Common myeloid progenitor, CD34-positive (primary cell): ENCODE measurements at regions not wholly inside any gene's neighbourhood (a gene's known extent, or its start where the extent isn't known, plus 50 kb on each side); places are given as distances from the start of the nearest gene placed in this dataset.

ENCODE experiments used
- CTCF ChIA-PET: fragments of 350-600 bp; sonication (Branson Sonifier 250); formaldehyde crosslinking; loops from one replicate; lab custom pipeline; 2021; ENCODE audit warnings: antibody characterized with exemption; lab: Charles Lee
- POLR2A ChIA-PET: fragments of 350-600 bp; sonication (Branson Sonifier 250); formaldehyde crosslinking; loops from one replicate; lab custom pipeline; 2021; ENCODE audit warnings: antibody characterized with exemption; lab: Charles Lee
- DNase-seq, 3 donors: peaks; one replicate each; pipeline versions ENCODE4 v3.0.0 to v3.0.0-alpha.2; 2013
- H3K27ac ChIP-seq, 2 experiments: 1 replicate in 1 of 2; 2 replicates in 1 of 2; pipeline ENCODE4 v1.7.0; 2013; ENCODE audit warnings: inconsistent platforms in 2 of 2, low read length in 2 of 2, mild to moderate bottlenecking in 2 of 2, low read depth in 1 of 2, moderate library complexity in 1 of 2; ENCODE audit not compliant: severe bottlenecking in 2 of 2, insufficient read depth in 1 of 2, poor library complexity in 1 of 2
- H3K27me3 ChIP-seq, 5 experiments: replicated peaks in 2 of 5; 1 replicate in 3 of 5; 2 replicates in 2 of 5; pipeline versions ENCODE4 v1.6.1 to v1.7.0; 2013; ENCODE audit warnings: low read length in 4 of 5, mild to moderate bottlenecking in 2 of 5, moderate library complexity in 2 of 5, inconsistent platforms in 1 of 5; ENCODE audit not compliant: insufficient read depth in 5 of 5, control insufficient read depth in 4 of 5
- H3K36me3 ChIP-seq, 4 experiments: 1 replicate in 2 of 4; 2 replicates in 2 of 4; pipeline versions ENCODE4 v1.6.1 to v1.7.0; 2013; ENCODE audit warnings: low read length in 3 of 4, control low read depth in 1 of 4, mild to moderate bottlenecking in 1 of 4; ENCODE audit not compliant: control insufficient read depth in 4 of 4, insufficient read depth in 4 of 4
- H3K4me1 ChIP-seq, 4 experiments: 1 replicate in 3 of 4; 2 replicates in 1 of 4; pipeline versions ENCODE4 v1.6.1 to v1.7.1; 2013; ENCODE audit warnings: low read length in 3 of 4, mild to moderate bottlenecking in 3 of 4, control low read depth in 1 of 4, inconsistent platforms in 1 of 4, moderate library complexity in 1 of 4; ENCODE audit not compliant: control insufficient read depth in 4 of 4, insufficient read depth in 4 of 4; ENCODE audit errors: control extremely low read depth in 1 of 4
- H3K4me3 ChIP-seq, 7 experiments: 1 replicate in 4 of 7; 2 replicates in 3 of 7; pipeline versions ENCODE4 v1.5.1 to v1.7.0; 2013; ENCODE audit warnings: mild to moderate bottlenecking in 7 of 7, low read length in 6 of 7, moderate library complexity in 6 of 7, inconsistent platforms in 2 of 7, low read depth in 2 of 7, control low read depth in 1 of 7; ENCODE audit not compliant: insufficient read depth in 4 of 7, control insufficient read depth in 1 of 7; ENCODE audit errors: extremely low read depth in 1 of 7
- H3K9me3 ChIP-seq, 5 experiments: 1 replicate in 4 of 5; 2 replicates in 1 of 5; pipeline versions ENCODE4 v1.6.1 to v1.7.1; 2013; ENCODE audit warnings: low read length in 4 of 5, mild to moderate bottlenecking in 2 of 5, inconsistent platforms in 1 of 5, low read depth in 1 of 5, moderate library complexity in 1 of 5; ENCODE audit not compliant: control insufficient read depth in 4 of 5, insufficient read depth in 2 of 5; ENCODE audit errors: control extremely low read depth in 1 of 5
- WGBS: methylation state at CpG from one replicate; pipeline ENCODE4 v1.1.5; 2013; ENCODE audit not compliant: insufficient coverage; 5-methylcytosine and 5-hydroxymethylcytosine counted together

DNA sequence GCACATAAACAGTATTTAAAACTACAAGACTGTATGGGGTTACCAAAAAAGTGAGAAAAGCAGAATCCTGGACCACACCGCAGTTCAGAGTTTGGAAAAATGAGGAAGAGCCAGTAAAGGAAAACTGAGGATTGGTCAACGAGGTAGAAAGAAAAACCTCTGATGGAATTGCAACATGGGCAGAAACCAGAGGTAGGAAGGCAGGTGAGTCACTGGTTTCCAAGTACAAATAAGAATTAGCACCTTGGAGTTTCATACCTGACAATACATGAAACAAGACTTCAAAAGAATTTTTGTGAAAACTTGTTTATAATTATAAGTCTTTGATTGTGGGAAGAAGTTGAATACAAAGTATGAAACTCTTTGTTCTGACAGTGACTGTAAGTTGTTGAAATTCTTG lies 533.7 kb upstream of the DAB1 start:
- no peaks in the 10 kb centered on the region for H3K36me3 ChIP-seq
- POLR2A ChIA-PET: no interaction called here
- 96% methylated on average over 2 of the region's 2 CpGs for WGBS
- DNase-seq: no peak
- no peak overlapping the region for H3K4me3 ChIP-seq
- H3K9me3 ChIP-seq: no peaks in the 10 kb centered on the region
- CTCF ChIA-PET: no interaction called here
- H3K27ac ChIP-seq: no peak overlapping the region
- H3K4me1 ChIP-seq: no peaks in the 10 kb centered on the region
- H3K27me3 ChIP-seq: no peaks in the 10 kb centered on the region

DNA sequence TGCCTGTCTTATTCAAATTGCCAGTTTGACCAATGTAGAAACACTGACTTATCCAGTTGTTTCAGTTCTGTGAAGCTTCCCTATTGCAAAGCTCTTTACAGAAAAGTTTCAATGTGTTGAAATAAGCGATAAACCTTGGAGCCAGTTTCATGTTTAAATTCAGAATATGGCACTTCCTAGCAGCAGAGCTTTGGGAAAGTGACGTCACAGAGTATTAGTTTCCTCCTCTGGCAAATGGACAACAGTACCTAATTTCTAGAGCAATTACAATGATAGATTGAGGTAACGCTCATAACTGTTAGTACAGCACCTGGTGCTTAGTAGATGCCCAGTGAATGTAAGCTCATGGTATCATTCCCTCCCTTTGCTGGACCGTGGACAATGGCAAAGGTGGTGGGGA lies 527.5 kb upstream of the DAB1 start:
- no peaks in the 10 kb centered on the region for H3K4me1 ChIP-seq
- H3K4me3 ChIP-seq: no peak overlapping the region
- ChIA-PET POLR2A (interaction anchor here (0.8 kb wide), 1 partner anchor 24 kb away, joined by 3 read pairs; no protein-coding TSS in a partner anchor), CTCF (no interaction called here)
- DNase-seq: no peak
- no peak overlapping the region for H3K27ac ChIP-seq
- 70% methylated on average over 2 of the region's 4 CpGs for WGBS
- H3K36me3 ChIP-seq: no peaks in the 10 kb centered on the region
- H3K9me3 ChIP-seq: no peaks in the 10 kb centered on the region
- no peaks in the 10 kb centered on the region for H3K27me3 ChIP-seq

DNA sequence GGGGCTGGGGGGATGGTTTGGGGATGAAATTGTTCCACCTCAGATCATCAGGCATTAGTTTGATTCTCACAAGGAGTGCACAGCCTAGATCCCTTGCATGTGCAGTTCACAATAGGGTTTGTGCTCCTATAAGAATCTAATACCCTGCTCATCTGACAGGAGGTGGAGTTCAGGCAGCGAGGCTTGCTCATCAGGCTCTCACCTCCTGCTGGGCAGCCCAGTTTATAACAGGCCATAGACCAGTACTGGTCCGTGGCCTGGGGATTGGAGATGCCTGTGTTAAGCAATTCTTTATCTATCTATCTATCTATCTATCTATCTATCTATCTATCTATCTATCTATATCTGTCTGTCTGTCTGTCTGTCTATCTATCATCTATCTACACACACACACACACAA lies 525.3 kb upstream of the DAB1 start:
- no peak overlapping the region for H3K27ac ChIP-seq
- WGBS: 100% methylated on average over 1 of the region's 2 CpGs
- H3K36me3 ChIP-seq: no peaks in the 10 kb centered on the region
- ChIA-PET POLR2A (no interaction called here), CTCF (no interaction called here)
- no peaks in the 10 kb centered on the region for H3K4me1 ChIP-seq
- no peaks in the 10 kb centered on the region for H3K27me3 ChIP-seq
- no peaks in the 10 kb centered on the region for H3K9me3 ChIP-seq
- no peak overlapping the region for H3K4me3 ChIP-seq
- DNase-seq: no peak

DNA sequence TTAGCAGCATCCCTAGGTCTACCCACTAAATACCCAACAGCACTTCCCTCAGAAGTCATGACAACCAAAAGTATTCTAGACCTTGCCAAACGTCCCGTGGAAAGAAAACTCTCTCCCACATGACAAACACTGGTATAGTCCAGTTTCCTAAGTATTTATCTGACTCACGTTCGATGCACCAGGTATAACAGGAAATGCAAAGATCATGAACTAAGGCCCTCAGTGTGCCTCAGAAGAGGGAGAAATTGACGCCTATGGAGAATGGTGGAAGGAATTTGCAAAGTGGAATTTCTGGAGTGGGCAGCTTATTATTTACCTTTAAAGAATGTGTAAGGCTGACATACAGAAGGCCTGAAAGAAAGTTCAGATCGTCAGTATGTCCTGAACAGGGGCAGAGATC lies 523.6 kb upstream of the DAB1 start:
- no peaks in the 10 kb centered on the region for H3K36me3 ChIP-seq
- ChIA-PET POLR2A (no interaction called here), CTCF (no interaction called here)
- H3K4me1 ChIP-seq: no peaks in the 10 kb centered on the region
- no peaks in the 10 kb centered on the region for H3K27me3 ChIP-seq
- no peak overlapping the region for H3K4me3 ChIP-seq
- WGBS: 98% methylated on average over 6 of the region's 6 CpGs
- no peak for DNase-seq
- peaks cover 0 to 2% (median 0%) of the 10 kb centered on the region in 5 experiments for H3K9me3 ChIP-seq
- H3K27ac ChIP-seq: no peak overlapping the region

DNA sequence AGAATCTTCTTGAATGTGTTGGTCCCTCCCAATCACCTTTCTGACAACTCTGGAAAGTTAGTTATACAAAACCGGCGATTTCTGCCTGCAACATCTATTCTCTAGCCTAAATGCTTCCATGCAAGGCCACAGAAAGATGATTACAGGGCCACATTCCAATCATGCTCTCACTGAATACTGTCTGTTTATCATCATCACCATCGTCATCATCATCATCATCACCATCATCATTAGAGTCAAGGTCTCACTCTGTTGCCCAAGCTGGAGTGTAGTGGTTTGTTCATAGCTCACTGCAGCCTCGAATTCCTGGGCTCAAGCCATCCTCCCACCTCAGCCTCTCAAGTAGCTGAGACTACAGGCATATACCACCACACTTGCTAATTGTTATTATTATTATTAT lies 521.2 kb upstream of the DAB1 start:
- Histone ChIP-seq H3K27me3 (peaks cover 0 to 2% (median 0%) of the 10 kb centered on the region in 5 experiments), H3K9me3 (peaks cover 0 to 4% (median 0%) of the 10 kb centered on the region in 5 experiments), H3K36me3 (no peaks in the 10 kb centered on the region), H3K4me1 (no peaks in the 10 kb centered on the region), H3K4me3 (no peak overlapping the region), H3K27ac (no peak overlapping the region)
- DNase-seq: no peak
- ChIA-PET CTCF (no interaction called here), POLR2A (no interaction called here)
- WGBS: 93% methylated on average over 3 of the region's 4 CpGs

DNA sequence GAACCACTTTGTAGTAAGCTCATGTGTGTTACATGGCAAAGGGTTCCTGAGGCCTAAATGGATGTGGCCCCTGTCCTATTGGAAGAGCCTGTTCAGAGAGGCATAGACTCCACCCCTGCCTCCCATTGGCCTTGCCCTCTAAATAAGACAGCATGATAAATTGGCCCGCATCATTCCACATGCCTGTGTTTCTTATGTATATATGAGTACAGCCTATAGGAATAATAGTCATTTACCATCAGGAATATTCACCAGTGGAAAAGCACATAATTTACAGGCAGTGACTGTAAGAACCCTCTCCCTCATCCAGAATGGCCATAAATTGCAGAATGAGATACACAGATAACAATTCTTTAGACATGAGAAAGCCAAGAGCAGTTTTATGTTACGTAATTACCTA lies 519.5 kb upstream of the DAB1 start:
- POLR2A ChIA-PET: no interaction called here
- no CpG with 5 or more reads among the region's 2 CpGs for WGBS
- Histone ChIP-seq H3K27ac (no peak overlapping the region), H3K4me3 (no peak overlapping the region), H3K4me1 (no peaks in the 10 kb centered on the region), H3K9me3 (peaks cover 0 to 4% (median 0%) of the 10 kb centered on the region in 5 experiments), H3K36me3 (no peaks in the 10 kb centered on the region), H3K27me3 (peaks cover 0 to 2% (median 0%) of the 10 kb centered on the region in 5 experiments)
- CTCF ChIA-PET: no interaction called here
- DNase-seq: no peak

DNA sequence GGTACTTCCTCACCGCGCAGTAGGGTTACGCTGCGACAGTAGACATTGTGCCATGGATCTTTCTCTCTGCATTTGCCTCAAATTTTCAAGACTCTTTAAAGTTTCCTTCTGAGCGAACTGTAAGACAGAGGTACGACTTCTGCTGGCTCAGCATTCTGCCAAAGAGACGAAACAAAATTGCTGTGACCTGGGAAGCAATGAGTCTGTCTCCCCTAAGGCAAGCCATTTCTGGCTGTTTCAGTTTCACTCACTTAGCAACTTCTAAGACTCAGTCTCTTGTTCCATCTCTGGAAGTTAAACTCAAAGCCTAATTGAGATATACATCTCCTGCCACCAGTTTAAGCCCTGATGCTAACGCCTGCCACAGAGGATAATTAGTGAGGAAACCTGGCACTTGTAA lies 510.9 kb upstream of the DAB1 start:
- H3K36me3 ChIP-seq: no peaks in the 10 kb centered on the region
- H3K9me3 ChIP-seq: peaks cover 0 to 3% (median 0%) of the 10 kb centered on the region in 5 experiments
- no peaks in the 10 kb centered on the region for H3K4me1 ChIP-seq
- ChIA-PET POLR2A (no interaction called here), CTCF (no interaction called here)
- no peak for DNase-seq
- WGBS: 100% methylated on average over 7 of the region's 8 CpGs
- H3K4me3 ChIP-seq: no peak overlapping the region
- H3K27me3 ChIP-seq: no peaks in the 10 kb centered on the region
- no peak overlapping the region for H3K27ac ChIP-seq
